ENCODE measurements at regions not wholly inside any gene's neighbourhood (a gene's known extent, or its start where the extent isn't known, plus 50 kb on each side); places are given as distances from the start of the nearest gene placed in this dataset.

- TF ChIP-seq CTCF (IDR thresholded peaks at IDR 0.05; ENCODE audit: low read length): no peak
- TF ChIP-seq EZH2 (optimal IDR thresholded peaks at IDR 0.05; ENCODE audit: low read depth, low read length): no peak
Observed at GRCh38 chr6:113642714-113643406, 214.3 kb upstream of the MARCKS start.

All from MM.1S (cell line).